Mononuclear cell (primary cell): ENCODE measurements at regions not wholly inside any gene's neighbourhood (a gene's known extent, or its start where the extent isn't known, plus 50 kb on each side); places are given as distances from the start of the nearest gene placed in this dataset.
"Not testable (repeated sequence)": the region's sequence is repeated elsewhere in the genome, so short reads cannot be mapped to it uniquely, and the experiment has no call there.

Source experiments
- H3K27me3 ChIP-seq: 2 replicates; pipeline ENCODE4 v1.6.0; 2011; ENCODE audit warnings: low read length, control low read depth; ENCODE audit not compliant: insufficient read depth
- H3K4me1 ChIP-seq: 2 replicates; pipeline ENCODE4 v1.5.1; 2011; ENCODE audit warnings: mild to moderate bottlenecking, low read length, control low read depth; ENCODE audit not compliant: insufficient read depth
- H3K4me3 ChIP-seq: 2 replicates; pipeline ENCODE4 v1.5.1; 2011; ENCODE audit warnings: mild to moderate bottlenecking, low read length, moderate library complexity
- H3K9me3 ChIP-seq: 2 replicates; pipeline ENCODE4 v1.5.1; 2011; ENCODE audit warnings: low read depth, mild to moderate bottlenecking, control low read depth, low read length

DNA sequence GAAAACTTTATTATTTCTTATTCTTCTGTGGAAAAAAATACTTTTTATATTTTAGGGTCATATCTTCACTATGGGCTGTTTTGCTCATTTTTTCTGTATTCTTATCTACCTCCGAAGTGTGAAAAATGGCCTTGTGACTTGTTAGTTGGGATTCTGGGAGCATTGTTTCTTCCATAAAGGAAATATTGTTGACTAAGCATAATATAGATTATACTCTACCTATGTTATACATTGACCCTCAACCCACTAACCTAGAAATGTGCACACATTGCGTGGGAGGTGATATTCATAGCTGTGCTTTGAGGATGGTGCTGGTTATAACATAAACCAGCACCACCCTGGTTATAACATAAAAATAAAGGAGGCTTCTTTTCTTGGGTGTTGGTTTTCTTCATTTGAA, 259.2 kb upstream of the AADAT start:
- H3K27me3 ChIP-seq, result no peaks in the 10 kb centered on the region

GRCh38 chr4:170347191-170347590, 257.4 kb upstream of the AADAT start:
- H3K9me3 ChIP-seq, H3K4me3 ChIP-seq, H3K27me3 ChIP-seq, H3K4me1 ChIP-seq: not testable (repeated sequence)

More for the DNA sequence above, 259.2 kb upstream of the AADAT start:
- Histone ChIP-seq H3K4me1 (no peaks in the 10 kb centered on the region), H3K9me3 (no peaks in the 10 kb centered on the region), H3K4me3 (no peak overlapping the region)

DNA sequence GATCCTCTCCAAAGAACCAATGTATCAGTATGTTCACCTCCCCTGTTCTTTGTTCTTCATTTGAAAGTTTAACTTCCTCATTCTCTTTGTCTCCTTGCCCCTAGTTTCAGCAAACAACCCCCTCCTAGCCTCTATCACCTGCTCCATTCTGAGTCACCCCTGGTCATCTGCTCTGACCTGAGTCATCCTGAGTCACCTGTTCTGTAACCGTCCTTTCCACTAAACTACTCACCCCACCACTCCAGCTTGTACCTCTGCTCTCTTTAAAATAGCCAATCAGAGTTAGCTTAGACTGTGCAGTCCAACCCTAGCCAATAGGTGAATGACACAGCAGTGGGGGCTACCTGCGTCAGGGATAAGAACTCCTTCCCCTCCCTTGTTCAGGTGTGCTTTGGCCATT, 249.8 kb upstream of the AADAT start:
- no peaks in the 10 kb centered on the region for H3K4me1 ChIP-seq
- peaks cover 4% of the 10 kb centered on the region for H3K9me3 ChIP-seq
- H3K4me3 ChIP-seq, result no peak overlapping the region
- H3K27me3 ChIP-seq, result no peaks in the 10 kb centered on the region

- Histone ChIP-seq H3K4me1 (no peaks in the 10 kb centered on the region), H3K4me3 (no peak overlapping the region), H3K27me3 (no peaks in the 10 kb centered on the region), H3K9me3 (peaks cover 4% of the 10 kb centered on the region)
Observed at GRCh38 chr4:170336238-170336775, 246.6 kb upstream of the AADAT start.

GRCh38 chr4:170325599-170325998, 235.8 kb upstream of the AADAT start:
- Histone ChIP-seq H3K4me1 (no peaks in the 10 kb centered on the region), H3K9me3 (peaks cover 4% of the 10 kb centered on the region), H3K4me3 (no peak overlapping the region), H3K27me3 (no peaks in the 10 kb centered on the region)

DNA sequence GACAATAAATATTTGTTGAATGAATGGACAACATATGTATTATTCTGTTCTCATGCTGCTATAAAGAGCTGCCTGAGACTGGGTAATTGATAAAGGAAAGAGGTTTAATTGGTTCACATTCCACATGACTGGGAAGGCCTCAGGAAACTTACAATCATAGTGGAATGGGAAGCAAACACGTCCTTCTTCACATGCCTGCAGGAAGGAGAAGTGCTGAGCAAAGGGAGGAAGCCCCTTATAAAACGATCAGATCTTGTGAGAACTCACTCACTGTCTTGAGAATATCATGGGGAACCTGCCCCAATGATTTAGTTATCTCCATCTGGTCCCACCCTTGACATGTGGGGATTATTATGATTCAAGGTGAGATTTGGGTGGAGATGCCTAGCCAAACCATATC, 233.9 kb upstream of the AADAT start:
- Histone ChIP-seq H3K9me3 (peaks cover 4% of the 10 kb centered on the region), H3K4me1 (no peaks in the 10 kb centered on the region), H3K27me3 (no peaks in the 10 kb centered on the region), H3K4me3 (no peak overlapping the region)

GRCh38 chr4:170307182-170307581, 217.4 kb upstream of the AADAT start:
- Histone ChIP-seq H3K27me3 (no peaks in the 10 kb centered on the region), H3K4me3 (no peak overlapping the region), H3K4me1 (no peaks in the 10 kb centered on the region)

DNA sequence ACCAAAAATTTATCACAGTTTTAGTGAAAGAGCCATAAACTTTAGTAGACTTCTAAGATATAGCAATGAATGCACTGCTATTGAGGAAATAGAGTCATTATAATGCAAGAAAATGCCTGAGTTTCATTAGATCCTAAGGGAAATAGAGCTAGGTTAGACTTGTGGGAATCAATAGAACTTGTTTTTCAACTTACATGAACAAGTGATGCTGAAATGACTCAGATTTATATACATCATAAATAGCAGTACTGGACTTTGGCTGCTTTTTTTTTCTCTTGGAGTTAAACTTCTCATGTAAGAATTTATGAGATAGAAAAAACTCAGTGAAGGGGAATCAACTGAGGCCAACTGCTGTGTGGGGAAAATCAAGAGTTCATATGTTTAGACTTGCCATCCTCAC, 216.5 kb upstream of the AADAT start:
- no peak overlapping the region for H3K4me3 ChIP-seq
- no peaks in the 10 kb centered on the region for H3K27me3 ChIP-seq

More at GRCh38 chr4:170307182-170307581, 217.4 kb upstream of the AADAT start:
- no peaks in the 10 kb centered on the region for H3K9me3 ChIP-seq

GRCh38 chr4:170305627-170306026, 215.9 kb upstream of the AADAT start:
- H3K9me3 ChIP-seq, result no peaks in the 10 kb centered on the region
- H3K4me3 ChIP-seq, result no peak overlapping the region
- no peaks in the 10 kb centered on the region for H3K4me1 ChIP-seq
- H3K27me3 ChIP-seq, result no peaks in the 10 kb centered on the region

More for the DNA sequence above, 216.5 kb upstream of the AADAT start:
- Histone ChIP-seq H3K9me3 (no peaks in the 10 kb centered on the region), H3K4me1 (no peaks in the 10 kb centered on the region)

- H3K9me3 ChIP-seq, result no peaks in the 10 kb centered on the region
- H3K4me3 ChIP-seq, result no peak overlapping the region
- H3K4me1 ChIP-seq, result no peaks in the 10 kb centered on the region
- no peaks in the 10 kb centered on the region for H3K27me3 ChIP-seq
Observed at GRCh38 chr4:170281027-170281426, 191.3 kb upstream of the AADAT start.

- Histone ChIP-seq H3K4me1 (no peaks in the 10 kb centered on the region), H3K27me3 (no peaks in the 10 kb centered on the region), H3K9me3 (no peaks in the 10 kb centered on the region), H3K4me3 (no peak overlapping the region)
Observed at GRCh38 chr4:170278460-170278859, 188.7 kb upstream of the AADAT start.

DNA sequence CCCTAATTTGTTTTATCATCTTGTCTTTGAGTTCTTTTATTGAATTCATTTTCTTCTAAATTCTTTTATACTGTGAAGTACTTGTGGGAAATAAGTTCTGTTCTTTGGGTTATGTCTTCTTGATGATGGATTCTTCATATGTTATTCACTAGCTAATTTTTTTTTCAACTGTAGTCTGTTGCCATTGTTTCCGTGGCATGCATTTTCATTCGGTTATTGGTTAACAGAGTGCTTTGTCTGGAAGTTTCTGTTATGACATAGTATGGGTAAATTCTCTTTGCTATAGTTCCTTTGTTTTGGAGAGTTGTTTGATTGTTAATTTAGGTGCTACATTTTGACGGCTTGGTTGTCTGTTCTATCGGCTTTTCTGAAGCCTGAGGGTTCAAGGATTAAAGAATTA, 184.9 kb upstream of the AADAT start:
- Histone ChIP-seq H3K9me3 (no peaks in the 10 kb centered on the region), H3K4me3 (no peak overlapping the region), H3K27me3 (no peaks in the 10 kb centered on the region), H3K4me1 (no peaks in the 10 kb centered on the region)

DNA sequence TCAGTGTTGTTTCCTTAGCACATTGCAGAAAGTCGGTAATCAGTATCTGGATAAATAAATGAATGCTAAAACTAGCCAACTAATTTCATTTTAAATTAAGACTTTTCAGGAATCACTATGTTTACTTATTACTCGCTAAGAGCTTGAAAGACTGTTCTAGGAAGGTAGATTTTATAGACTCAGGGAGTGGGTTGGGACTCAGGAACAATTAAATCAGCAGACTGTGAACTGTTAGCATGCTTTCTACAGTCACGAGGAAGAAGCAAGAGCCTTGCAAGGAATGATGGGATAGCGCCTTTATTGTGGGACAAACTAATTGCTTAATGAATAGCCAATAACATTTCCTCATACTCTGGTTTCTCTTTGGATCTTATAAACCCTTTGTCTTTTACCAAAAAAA, 183.2 kb upstream of the AADAT start:
- no peak overlapping the region for H3K4me3 ChIP-seq
- no peaks in the 10 kb centered on the region for H3K4me1 ChIP-seq
- no peaks in the 10 kb centered on the region for H3K9me3 ChIP-seq
- H3K27me3 ChIP-seq, result no peaks in the 10 kb centered on the region

- no peaks in the 10 kb centered on the region for H3K4me1 ChIP-seq
Observed at GRCh38 chr4:170271723-170272122, 182.0 kb upstream of the AADAT start.

GRCh38 chr4:170270628-170271027, 180.9 kb upstream of the AADAT start:
- Histone ChIP-seq H3K27me3 (no peaks in the 10 kb centered on the region), H3K4me3 (no peak overlapping the region), H3K9me3 (no peaks in the 10 kb centered on the region), H3K4me1 (no peaks in the 10 kb centered on the region)

More at GRCh38 chr4:170271723-170272122, 182.0 kb upstream of the AADAT start:
- H3K4me3 ChIP-seq, result no peak overlapping the region
- H3K9me3 ChIP-seq, result no peaks in the 10 kb centered on the region
- no peaks in the 10 kb centered on the region for H3K27me3 ChIP-seq

- Histone ChIP-seq H3K9me3 (no peaks in the 10 kb centered on the region), H3K4me3 (no peak overlapping the region), H3K4me1 (no peaks in the 10 kb centered on the region), H3K27me3 (no peaks in the 10 kb centered on the region)
Observed at GRCh38 chr4:170269950-170270349, 180.2 kb upstream of the AADAT start.
